ENCODE measurements at regions not wholly inside any gene's neighbourhood (a gene's known extent, or its start where the extent isn't known, plus 50 kb on each side); places are given as distances from the start of the nearest gene placed in this dataset.

DNA sequence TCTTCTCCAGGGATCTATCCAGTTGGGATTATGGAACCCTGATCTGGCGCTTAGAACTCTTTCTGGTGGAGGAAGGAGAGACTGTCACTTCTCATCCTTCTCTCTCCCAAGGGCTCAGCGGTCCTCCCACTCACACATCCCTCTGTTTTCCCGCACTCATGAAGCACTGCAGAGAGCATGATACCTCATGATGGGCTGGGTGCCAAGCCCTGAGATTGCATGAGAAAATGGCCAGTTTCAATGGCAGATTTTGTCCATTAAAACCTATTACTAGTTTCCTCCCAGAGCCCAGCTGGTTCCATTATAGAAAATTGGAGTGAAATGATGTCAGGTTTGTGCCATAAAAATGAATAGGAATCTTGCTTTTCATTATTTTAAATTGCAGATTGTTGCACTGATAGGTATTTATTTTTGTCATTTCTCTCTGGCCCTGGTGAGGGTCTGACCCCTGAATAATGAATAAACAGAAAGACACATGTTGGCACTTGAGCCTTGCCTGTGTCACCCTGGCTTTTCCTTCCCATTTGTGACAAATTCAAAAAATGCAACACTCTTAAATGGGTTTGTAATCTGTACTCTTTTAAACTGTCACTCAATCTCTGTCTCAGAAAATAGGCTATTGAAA lies 1151.1 kb downstream of the TYW1 start:
- TF ChIP-seq POLR2A (IDR thresholded peaks at IDR 0.05; ENCODE audit: low read depth) (no peak), POLR2AphosphoS5 (IDR thresholded peaks at IDR 0.05) (no peak)
- TF ChIP-seq, protein P1, sequence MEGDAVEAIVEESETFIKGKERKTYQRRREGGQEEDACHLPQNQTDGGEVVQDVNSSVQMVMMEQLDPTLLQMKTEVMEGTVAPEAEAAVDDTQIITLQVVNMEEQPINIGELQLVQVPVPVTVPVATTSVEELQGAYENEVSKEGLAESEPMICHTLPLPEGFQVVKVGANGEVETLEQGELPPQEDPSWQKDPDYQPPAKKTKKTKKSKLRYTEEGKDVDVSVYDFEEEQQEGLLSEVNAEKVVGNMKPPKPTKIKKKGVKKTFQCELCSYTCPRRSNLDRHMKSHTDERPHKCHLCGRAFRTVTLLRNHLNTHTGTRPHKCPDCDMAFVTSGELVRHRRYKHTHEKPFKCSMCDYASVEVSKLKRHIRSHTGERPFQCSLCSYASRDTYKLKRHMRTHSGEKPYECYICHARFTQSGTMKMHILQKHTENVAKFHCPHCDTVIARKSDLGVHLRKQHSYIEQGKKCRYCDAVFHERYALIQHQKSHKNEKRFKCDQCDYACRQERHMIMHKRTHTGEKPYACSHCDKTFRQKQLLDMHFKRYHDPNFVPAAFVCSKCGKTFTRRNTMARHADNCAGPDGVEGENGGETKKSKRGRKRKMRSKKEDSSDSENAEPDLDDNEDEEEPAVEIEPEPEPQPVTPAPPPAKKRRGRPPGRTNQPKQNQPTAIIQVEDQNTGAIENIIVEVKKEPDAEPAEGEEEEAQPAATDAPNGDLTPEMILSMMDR (IDR thresholded peaks at IDR 0.05) = no peak

Measured in esophagus muscularis mucosa (tissue), 3 donors.